PC-9 (cell line): ENCODE measurements at regions not wholly inside any gene's neighbourhood (a gene's known extent, or its start where the extent isn't known, plus 50 kb on each side); places are given as distances from the start of the nearest gene placed in this dataset.

Experiments
- BruUV-seq: library from RNA; stranded (reverse); fragments of 400-500 nt; replicated peaks from 2 replicates; lab custom pipeline; 2021; lab: Mats Ljungman, UMichigan
- CTCF ChIA-PET: fragments of 300-600 bp; sonication (Branson Sonifier 250); formaldehyde crosslinking; loops from one replicate; lab custom pipeline; 2022; ENCODE audit warnings: antibody characterized with exemption; lab: Charles Lee
- POLR2A ChIA-PET: fragments of 300-600 bp; sonication (Branson Sonifier 250); formaldehyde crosslinking; loops from one replicate; lab custom pipeline; 2022; ENCODE audit warnings: antibody characterized with exemption; ENCODE audit not compliant: unreplicated experiment; lab: Charles Lee
- DNase-seq, 2 experiments: peaks; one replicate each; pipeline versions ENCODE4 v3.0.0 to v3.0.0-alpha.2; 2015 to 2022; ENCODE audit warnings: mixed read lengths in 1 of 2
- H2AFZ ChIP-seq: fragments of 200-600 bp; sonication (generic); 2 replicates; pipeline ENCODE4 v1.8.1; 2017; ENCODE audit warnings: antibody characterized with exemption
- H3F3A ChIP-seq: fragments of 200-600 bp; sonication (generic); 2 replicates; pipeline ENCODE4 v1.8.1; 2017; ENCODE audit warnings: antibody characterized with exemption, mild to moderate bottlenecking, low read depth; ENCODE audit not compliant: insufficient read depth
- H3K27ac ChIP-seq: fragments of 200-600 bp; sonication (generic); 2 replicates; pipeline ENCODE4 v1.6.1; 2016; ENCODE audit warnings: mixed run types
- H3K27me3 ChIP-seq: fragments of 200-600 bp; sonication (generic); 2 replicates; pipeline ENCODE4 v1.6.1; 2016; ENCODE audit warnings: low read depth, mixed run types; ENCODE audit not compliant: insufficient read depth
- H3K36me3 ChIP-seq: fragments of 200-600 bp; sonication (generic); 2 replicates; pipeline ENCODE4 v1.6.1; 2016; ENCODE audit warnings: low read depth, mixed run types
- H3K4me1 ChIP-seq: fragments of 200-600 bp; sonication (generic); replicated peaks from 2 replicates; pipeline ENCODE4 v1.6.1; 2016; ENCODE audit warnings: mixed run types; ENCODE audit not compliant: insufficient read depth
- H3K4me2 ChIP-seq: fragments of 200-600 bp; sonication (generic); 2 replicates; pipeline ENCODE4 v1.6.1; 2017; ENCODE audit warnings: mixed run types
- H3K4me3 ChIP-seq: fragments of 200-600 bp; sonication (generic); 2 replicates; pipeline ENCODE4 v1.6.1; 2016; ENCODE audit warnings: mixed run types
- H3K79me2 ChIP-seq: fragments of 200-600 bp; sonication (generic); 2 replicates; pipeline ENCODE4 v1.6.1; 2017; ENCODE audit warnings: low read depth, mixed run types
- H3K9me2 ChIP-seq: fragments of 200-600 bp; sonication (generic); 2 replicates; pipeline ENCODE4 v1.8.1; 2017; ENCODE audit warnings: mild to moderate bottlenecking; ENCODE audit not compliant: insufficient read depth
- H3K9me3 ChIP-seq: fragments of 200-600 bp; sonication (generic); 2 replicates; pipeline ENCODE4 v1.8.1; 2016; ENCODE audit warnings: low read depth; ENCODE audit not compliant: insufficient read depth
- H4K20me1 ChIP-seq: fragments of 200-600 bp; sonication (generic); 2 replicates; pipeline ENCODE4 v1.8.1; 2017; ENCODE audit not compliant: insufficient read depth
- CTCF ChIP-seq: fragments of 200-600 bp; sonication (generic); conservative IDR thresholded peaks from 2 replicates; pipeline ENCODE4 v1.6.1; 2017; ENCODE audit warnings: mixed run types, antibody characterized with exemption, mild to moderate bottlenecking, moderate library complexity
- EZH2 ChIP-seq: fragments of 200-600 bp; sonication (generic); IDR thresholded peaks from 2 replicates; pipeline ENCODE4 v1.8.0; 2017; ENCODE audit warnings: antibody characterized with exemption, low read depth
- intact Hi-C: fragments of 100-400 bp; cut with micrococcal nuclease; formaldehyde crosslinking; loops from one replicate; pipeline ENCODE4 v1.10.0; 2022; ENCODE audit not compliant: unreplicated experiment

- Histone ChIP-seq H3K4me3 (no peak overlapping the region), H4K20me1 (no peaks in the 10 kb centered on the region), H2AFZ (no peak overlapping the region), H3K27me3 (peaks cover 51% of the 10 kb centered on the region), H3K36me3 (no peaks in the 10 kb centered on the region), H3K79me2 (no peaks in the 10 kb centered on the region), H3K27ac (no peak overlapping the region), H3K4me1 (no peaks in the 10 kb centered on the region), H3K9me3 (no peaks in the 10 kb centered on the region), H3K9me2 (no peaks in the 10 kb centered on the region), H3F3A (no peaks in the 10 kb centered on the region), H3K4me2 (no peak overlapping the region)
- BruUV-seq, result no TSS peak
- TF ChIP-seq CTCF, result no peak
- TF ChIP-seq EZH2, result no peak
- POLR2A ChIA-PET, result no interaction called here
- CTCF ChIA-PET, result no interaction called here
- intact Hi-C loops, result no loop called here
- no peak for DNase-seq
These were observed 251.6 kb upstream of the TSHZ3 start for GRCh38 chr19:31600731-31601295.

GRCh38 chr19:31601855-31602254, 252.6 kb upstream of the TSHZ3 start:
- Histone ChIP-seq H2AFZ (no peak overlapping the region), H3K36me3 (no peaks in the 10 kb centered on the region), H3K27me3 (peaks cover 42% of the 10 kb centered on the region), H4K20me1 (no peaks in the 10 kb centered on the region), H3K9me3 (no peaks in the 10 kb centered on the region), H3K9me2 (no peaks in the 10 kb centered on the region), H3F3A (no peaks in the 10 kb centered on the region), H3K4me1 (no peaks in the 10 kb centered on the region), H3K27ac (no peak overlapping the region), H3K79me2 (no peaks in the 10 kb centered on the region), H3K4me3 (no peak overlapping the region), H3K4me2 (no peak overlapping the region)
- CTCF ChIA-PET, result no interaction called here
- intact Hi-C loops, result no loop called here
- TF ChIP-seq EZH2 (no peak), CTCF (no peak)
- DNase-seq, result no peak
- BruUV-seq, result no TSS peak
- POLR2A ChIA-PET, result no interaction called here

- TF ChIP-seq CTCF (no peak), EZH2 (no peak)
- CTCF ChIA-PET, result no interaction called here
- Histone ChIP-seq H3K79me2 (no peaks in the 10 kb centered on the region), H3F3A (no peaks in the 10 kb centered on the region), H3K27me3 (peaks cover 43% of the 10 kb centered on the region), H2AFZ (no peak overlapping the region), H3K9me3 (no peaks in the 10 kb centered on the region), H3K4me2 (no peak overlapping the region), H3K4me1 (no peaks in the 10 kb centered on the region), H4K20me1 (no peaks in the 10 kb centered on the region), H3K27ac (no peak overlapping the region), H3K9me2 (no peaks in the 10 kb centered on the region), H3K4me3 (no peak overlapping the region), H3K36me3 (no peaks in the 10 kb centered on the region)
- intact Hi-C loops, result no loop called here
- POLR2A ChIA-PET, result no interaction called here
- BruUV-seq, result no TSS peak
- DNase-seq, result no peak
These were observed 253.3 kb upstream of the TSHZ3 start for GRCh38 chr19:31602548-31602947.
